ENCODE measurements at regions not wholly inside any gene's neighbourhood (a gene's known extent, or its start where the extent isn't known, plus 50 kb on each side); places are given as distances from the start of the nearest gene placed in this dataset.

GRCh38 chr5:144108131-144108530 lies 62.3 kb downstream of the YIPF5 start (continued):
- TF ChIP-seq, protein P1, sequence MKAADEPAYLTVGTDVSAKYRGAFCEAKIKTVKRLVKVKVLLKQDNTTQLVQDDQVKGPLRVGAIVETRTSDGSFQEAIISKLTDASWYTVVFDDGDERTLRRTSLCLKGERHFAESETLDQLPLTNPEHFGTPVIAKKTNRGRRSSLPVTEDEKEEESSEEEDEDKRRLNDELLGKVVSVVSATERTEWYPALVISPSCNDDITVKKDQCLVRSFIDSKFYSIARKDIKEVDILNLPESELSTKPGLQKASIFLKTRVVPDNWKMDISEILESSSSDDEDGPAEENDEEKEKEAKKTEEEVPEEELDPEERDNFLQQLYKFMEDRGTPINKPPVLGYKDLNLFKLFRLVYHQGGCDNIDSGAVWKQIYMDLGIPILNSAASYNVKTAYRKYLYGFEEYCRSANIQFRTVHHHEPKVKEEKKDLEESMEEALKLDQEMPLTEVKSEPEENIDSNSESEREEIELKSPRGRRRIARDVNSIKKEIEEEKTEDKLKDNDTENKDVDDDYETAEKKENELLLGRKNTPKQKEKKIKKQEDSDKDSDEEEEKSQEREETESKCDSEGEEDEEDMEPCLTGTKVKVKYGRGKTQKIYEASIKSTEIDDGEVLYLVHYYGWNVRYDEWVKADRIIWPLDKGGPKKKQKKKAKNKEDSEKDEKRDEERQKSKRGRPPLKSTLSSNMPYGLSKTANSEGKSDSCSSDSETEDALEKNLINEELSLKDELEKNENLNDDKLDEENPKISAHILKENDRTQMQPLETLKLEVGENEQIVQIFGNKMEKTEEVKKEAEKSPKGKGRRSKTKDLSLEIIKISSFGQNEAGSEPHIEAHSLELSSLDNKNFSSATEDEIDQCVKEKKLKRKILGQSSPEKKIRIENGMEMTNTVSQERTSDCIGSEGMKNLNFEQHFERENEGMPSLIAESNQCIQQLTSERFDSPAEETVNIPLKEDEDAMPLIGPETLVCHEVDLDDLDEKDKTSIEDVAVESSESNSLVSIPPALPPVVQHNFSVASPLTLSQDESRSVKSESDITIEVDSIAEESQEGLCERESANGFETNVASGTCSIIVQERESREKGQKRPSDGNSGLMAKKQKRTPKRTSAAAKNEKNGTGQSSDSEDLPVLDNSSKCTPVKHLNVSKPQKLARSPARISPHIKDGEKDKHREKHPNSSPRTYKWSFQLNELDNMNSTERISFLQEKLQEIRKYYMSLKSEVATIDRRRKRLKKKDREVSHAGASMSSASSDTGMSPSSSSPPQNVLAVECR (CRISPR knock-in tag; IDR thresholded peaks at IDR 0.05; ENCODE audit: borderline replicate concordance): no peak
- TF ChIP-seq, protein P2, sequence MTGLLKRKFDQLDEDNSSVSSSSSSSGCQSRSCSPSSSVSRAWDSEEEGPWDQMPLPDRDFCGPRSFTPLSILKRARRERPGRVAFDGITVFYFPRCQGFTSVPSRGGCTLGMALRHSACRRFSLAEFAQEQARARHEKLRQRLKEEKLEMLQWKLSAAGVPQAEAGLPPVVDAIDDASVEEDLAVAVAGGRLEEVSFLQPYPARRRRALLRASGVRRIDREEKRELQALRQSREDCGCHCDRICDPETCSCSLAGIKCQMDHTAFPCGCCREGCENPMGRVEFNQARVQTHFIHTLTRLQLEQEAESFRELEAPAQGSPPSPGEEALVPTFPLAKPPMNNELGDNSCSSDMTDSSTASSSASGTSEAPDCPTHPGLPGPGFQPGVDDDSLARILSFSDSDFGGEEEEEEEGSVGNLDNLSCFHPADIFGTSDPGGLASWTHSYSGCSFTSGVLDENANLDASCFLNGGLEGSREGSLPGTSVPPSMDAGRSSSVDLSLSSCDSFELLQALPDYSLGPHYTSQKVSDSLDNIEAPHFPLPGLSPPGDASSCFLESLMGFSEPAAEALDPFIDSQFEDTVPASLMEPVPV (CRISPR knock-in tag; IDR thresholded peaks at IDR 0.05): no peak
- no peak for TF ChIP-seq NR1H2 (CRISPR knock-in tag; IDR thresholded peaks at IDR 0.05; ENCODE audit: borderline replicate concordance, low read depth)
- TF ChIP-seq CBX1 (IDR thresholded peaks at IDR 0.05; ENCODE audit: low read depth): no peak
- no peak for TF ChIP-seq HDAC1 (CRISPR knock-in tag; IDR thresholded peaks at IDR 0.05)
- TF ChIP-seq ZBTB10 (CRISPR knock-in tag; IDR thresholded peaks at IDR 0.05; ENCODE audit: borderline replicate concordance): no peak
- TF ChIP-seq ZNF788 (CRISPR knock-in tag; IDR thresholded peaks at IDR 0.05; ENCODE audit: borderline replicate concordance): no peak
- no peak for TF ChIP-seq TFAP4 (IDR thresholded peaks at IDR 0.05; ENCODE audit: borderline replicate concordance, low read depth)
- TF ChIP-seq HIVEP1 (CRISPR knock-in tag; IDR thresholded peaks at IDR 0.05): no peak

All from HepG2 (cell line).